ENCODE measurements at regions not wholly inside any gene's neighbourhood (a gene's known extent, or its start where the extent isn't known, plus 50 kb on each side); places are given as distances from the start of the nearest gene placed in this dataset.
A peak's percentile ranks its signal among the peaks of the same experiment; 100 is the strongest.

DNA sequence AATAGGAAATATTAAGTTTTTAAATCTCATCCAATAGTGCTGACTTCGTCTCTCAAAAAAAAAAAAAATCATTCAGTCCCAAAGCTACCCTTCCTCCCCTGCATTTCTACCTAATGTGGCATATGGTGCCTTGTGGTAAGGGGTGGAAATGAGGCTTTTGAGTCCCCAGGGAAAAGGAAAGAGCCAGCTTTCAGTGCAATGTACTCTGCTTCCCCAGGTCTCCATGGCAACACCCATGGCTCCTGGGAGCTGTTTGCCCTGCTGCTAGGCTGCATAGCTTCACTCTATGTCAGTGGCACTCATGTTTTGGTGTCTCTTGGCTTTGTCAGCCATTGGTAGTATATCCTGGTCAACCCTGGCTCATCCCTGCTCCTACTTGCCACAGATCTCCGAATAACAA is 175.9 kb downstream of the SLC39A8 start:
- 95% methylated on average over 1 of the region's 2 CpGs for WGBS
- no peak overlapping the region for H2AK5ac ChIP-seq (ENCODE audit: low read length, severe bottlenecking)

GRCh38 chr4:102168580-102168979 is 176.7 kb downstream of the SLC39A8 start:
- no peak overlapping the region for H2BK12ac ChIP-seq (ENCODE audit: low read length in 2 of 2)

More for the DNA sequence above, 175.9 kb downstream of the SLC39A8 start:
- H2BK12ac ChIP-seq (ENCODE audit: low read length in 2 of 2), result peak overlapping the region in 1 of 2 experiments; percentile 59
- no peak overlapping the region for H3K23ac ChIP-seq (ENCODE audit: low read length in 2 of 2)
- peak; percentile 81 for DNase-seq
- no peak overlapping the region for H2BK15ac ChIP-seq (ENCODE audit: low read depth, poor library complexity, severe bottlenecking)
- H3K9ac ChIP-seq (ENCODE audit: low read length), result no peak overlapping the region
- no peak overlapping the region for H2BK120ac ChIP-seq (ENCODE audit: low read depth, low read length)
- no peaks in the 10 kb centered on the region for H3K27me3 ChIP-seq (ENCODE audit: control insufficient read depth in 1 of 2, insufficient read depth in 1 of 2, low read length in 2 of 2)
- peak overlapping the region; percentile 7 for H4K8ac ChIP-seq (ENCODE audit: low read length)
- H3K27ac ChIP-seq (ENCODE audit: low read length, poor library complexity, severe bottlenecking), result no peak overlapping the region
- H3K14ac ChIP-seq (ENCODE audit: low read length in 2 of 2), result no peak overlapping the region
- H3K79me1 ChIP-seq (replicated peaks; ENCODE audit: low read length, poor library complexity, severe bottlenecking), result no peaks in the 10 kb centered on the region
- H3K18ac ChIP-seq (ENCODE audit: low read depth in 1 of 2, low read length in 2 of 2), result peak overlapping the region in 1 of 2 experiments; percentile 14
- no peaks in the 10 kb centered on the region for H3K4me1 ChIP-seq (ENCODE audit: control insufficient read depth, insufficient read depth, low read depth, low read length)
- no peaks in the 10 kb centered on the region for H3K9me3 ChIP-seq (ENCODE audit: control insufficient read depth, low read length)
- H2BK5ac ChIP-seq (ENCODE audit: low read depth, low read length, poor library complexity, severe bottlenecking), result no peak overlapping the region
- peak overlapping the region in 1 of 2 experiments; percentile 6 for H3K4ac ChIP-seq (ENCODE audit: low read depth in 1 of 2, low read length in 2 of 2)
- peak overlapping the region; percentile 43 for H4K91ac ChIP-seq (ENCODE audit: low read length)
- no peaks in the 10 kb centered on the region for H3K36me3 ChIP-seq (ENCODE audit: control insufficient read depth in 1 of 2, insufficient read depth in 2 of 2, low read depth in 1 of 2, low read length in 2 of 2)
- no peak overlapping the region for H2AFZ ChIP-seq (ENCODE audit: low read depth, low read length)
- no peak overlapping the region for H3K4me2 ChIP-seq (ENCODE audit: low read length, poor library complexity, severe bottlenecking)
- H3K4me3 ChIP-seq (ENCODE audit: insufficient read depth in 1 of 2, low read depth in 1 of 2, low read length in 2 of 2), result no peak overlapping the region

DNA sequence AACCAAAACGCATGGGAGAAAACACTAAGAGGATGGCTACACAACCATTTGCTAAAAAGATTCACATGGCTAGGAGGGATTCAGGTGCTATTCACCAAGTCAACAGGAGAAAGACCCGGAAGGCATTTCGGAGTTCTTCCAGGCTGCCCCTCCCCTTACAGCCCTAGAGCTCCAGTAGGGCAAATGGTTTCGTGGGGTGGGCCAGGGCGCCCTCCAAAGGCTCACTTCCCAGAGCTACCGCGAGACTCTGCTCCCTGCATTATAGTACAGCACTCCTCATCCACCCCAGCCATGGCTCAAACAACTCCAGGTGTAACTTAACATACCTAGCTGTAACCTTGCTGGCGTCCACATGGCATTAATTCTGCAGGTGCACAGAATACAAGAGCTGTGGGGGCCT is 179.7 kb downstream of the SLC39A8 start:
- H2AK5ac ChIP-seq (ENCODE audit: low read length, severe bottlenecking), result no peak overlapping the region
- H3K18ac ChIP-seq (ENCODE audit: low read depth in 1 of 2, low read length in 2 of 2), result no peak overlapping the region
- H3K4ac ChIP-seq (ENCODE audit: low read depth in 1 of 2, low read length in 2 of 2), result no peak overlapping the region
- DNase-seq, result no peak
- H3K79me1 ChIP-seq (replicated peaks; ENCODE audit: low read length, poor library complexity, severe bottlenecking), result no peaks in the 10 kb centered on the region
- no peak overlapping the region for H2BK15ac ChIP-seq (ENCODE audit: low read depth, poor library complexity, severe bottlenecking)
- H3K4me2 ChIP-seq (ENCODE audit: low read length, poor library complexity, severe bottlenecking), result no peak overlapping the region
- no peak overlapping the region for H2BK5ac ChIP-seq (ENCODE audit: low read depth, low read length, poor library complexity, severe bottlenecking)
- no peak overlapping the region for H2AFZ ChIP-seq (ENCODE audit: low read depth, low read length)
- no peak overlapping the region for H2BK120ac ChIP-seq (ENCODE audit: low read depth, low read length)
- H3K36me3 ChIP-seq (ENCODE audit: control insufficient read depth in 1 of 2, insufficient read depth in 2 of 2, low read depth in 1 of 2, low read length in 2 of 2), result no peaks in the 10 kb centered on the region
- WGBS, result 84% methylated on average over 7 of the region's 8 CpGs
- no peak overlapping the region for H4K8ac ChIP-seq (ENCODE audit: low read length)
- H4K91ac ChIP-seq (ENCODE audit: low read length), result no peak overlapping the region
- no peaks in the 10 kb centered on the region for H3K4me1 ChIP-seq (ENCODE audit: control insufficient read depth, insufficient read depth, low read depth, low read length)
- no peak overlapping the region for H3K27ac ChIP-seq (ENCODE audit: low read length, poor library complexity, severe bottlenecking)
- H3K9me3 ChIP-seq (ENCODE audit: control insufficient read depth, low read length), result no peaks in the 10 kb centered on the region
- no peak overlapping the region for H3K4me3 ChIP-seq (ENCODE audit: insufficient read depth in 1 of 2, low read depth in 1 of 2, low read length in 2 of 2)
- no peak overlapping the region for H2BK12ac ChIP-seq (ENCODE audit: low read length in 2 of 2)
- no peak overlapping the region for H3K9ac ChIP-seq (ENCODE audit: low read length)
- no peaks in the 10 kb centered on the region for H3K27me3 ChIP-seq (ENCODE audit: control insufficient read depth in 1 of 2, insufficient read depth in 1 of 2, low read length in 2 of 2)
- no peak overlapping the region for H3K14ac ChIP-seq (ENCODE audit: low read length in 2 of 2)
- H3K23ac ChIP-seq (ENCODE audit: low read length in 2 of 2), result no peak overlapping the region

More at GRCh38 chr4:102168580-102168979, 176.7 kb downstream of the SLC39A8 start:
- Histone ChIP-seq H3K18ac (ENCODE audit: low read depth in 1 of 2, low read length in 2 of 2) (peak overlapping the region in 1 of 2 experiments; percentile 11), H4K91ac (ENCODE audit: low read length) (no peak overlapping the region), H4K8ac (ENCODE audit: low read length) (peak overlapping the region; percentile 1), H2BK5ac (ENCODE audit: low read depth, low read length, poor library complexity, severe bottlenecking) (no peak overlapping the region), H3K9ac (ENCODE audit: low read length) (no peak overlapping the region), H3K23ac (ENCODE audit: low read length in 2 of 2) (no peak overlapping the region), H3K36me3 (ENCODE audit: control insufficient read depth in 1 of 2, insufficient read depth in 2 of 2, low read depth in 1 of 2, low read length in 2 of 2) (no peaks in the 10 kb centered on the region), H3K9me3 (ENCODE audit: control insufficient read depth, low read length) (no peaks in the 10 kb centered on the region), H3K4ac (ENCODE audit: low read depth in 1 of 2, low read length in 2 of 2) (no peak overlapping the region), H2AK5ac (ENCODE audit: low read length, severe bottlenecking) (no peak overlapping the region), H3K27ac (ENCODE audit: low read length, poor library complexity, severe bottlenecking) (no peak overlapping the region), H2AFZ (ENCODE audit: low read depth, low read length) (no peak overlapping the region), H3K4me3 (ENCODE audit: insufficient read depth in 1 of 2, low read depth in 1 of 2, low read length in 2 of 2) (no peak overlapping the region), H3K79me1 (replicated peaks; ENCODE audit: low read length, poor library complexity, severe bottlenecking) (no peaks in the 10 kb centered on the region), H3K27me3 (ENCODE audit: control insufficient read depth in 1 of 2, insufficient read depth in 1 of 2, low read length in 2 of 2) (no peaks in the 10 kb centered on the region), H2BK120ac (ENCODE audit: low read depth, low read length) (no peak overlapping the region), H3K4me1 (ENCODE audit: control insufficient read depth, insufficient read depth, low read depth, low read length) (no peaks in the 10 kb centered on the region), H3K14ac (ENCODE audit: low read length in 2 of 2) (no peak overlapping the region), H2BK15ac (ENCODE audit: low read depth, poor library complexity, severe bottlenecking) (peak overlapping the region; percentile 44), H3K4me2 (ENCODE audit: low read length, poor library complexity, severe bottlenecking) (no peak overlapping the region)
- DNase-seq, result no peak
- WGBS, result 96% methylated on average over 2 of the region's 4 CpGs

DNA sequence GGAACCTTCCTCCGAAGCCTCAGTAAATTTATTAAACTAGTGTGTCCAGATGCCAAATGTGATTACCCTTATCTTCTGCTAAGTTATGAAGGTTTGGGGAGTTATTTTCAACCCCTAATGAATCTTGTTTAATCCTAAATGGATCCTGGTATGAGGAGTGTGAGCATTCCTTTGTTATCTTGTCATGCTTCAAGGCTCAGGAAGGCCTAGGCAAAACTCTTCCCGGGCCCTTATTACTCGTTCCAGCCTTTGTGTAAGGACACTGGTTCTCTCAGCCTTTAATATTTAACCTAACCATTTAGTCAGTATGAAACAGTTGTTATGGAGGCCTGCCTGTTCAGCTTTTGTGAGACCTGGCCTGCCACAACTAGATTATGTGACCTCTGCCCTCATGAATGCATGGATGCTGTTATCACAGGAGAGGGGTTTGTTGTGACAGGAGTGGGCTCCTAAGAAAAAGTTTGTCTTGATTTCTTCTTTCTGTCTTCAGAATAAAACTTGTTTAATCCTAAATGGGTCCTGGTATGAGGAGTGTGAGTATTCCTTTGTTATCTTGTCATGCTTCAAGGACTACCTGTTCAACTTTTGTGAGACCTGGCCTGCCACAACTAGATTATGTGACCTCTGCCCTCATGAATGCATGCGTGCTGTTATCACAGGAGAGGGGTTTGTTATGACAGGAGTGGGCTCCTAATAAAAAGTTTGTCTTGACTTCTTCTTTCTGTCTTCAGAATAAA is 181.7 kb downstream of the SLC39A8 start:
- H2AK5ac ChIP-seq (ENCODE audit: low read length, severe bottlenecking), result no peak overlapping the region

More for the DNA sequence above, 181.7 kb downstream of the SLC39A8 start:
- no peak for DNase-seq
- H2AFZ ChIP-seq (ENCODE audit: low read depth, low read length), result no peak overlapping the region
- no peak overlapping the region for H2BK12ac ChIP-seq (ENCODE audit: low read length in 2 of 2)
- H3K9ac ChIP-seq (ENCODE audit: low read length), result no peak overlapping the region
- H4K8ac ChIP-seq (ENCODE audit: low read length), result no peak overlapping the region
- H3K4me2 ChIP-seq (ENCODE audit: low read length, poor library complexity, severe bottlenecking), result no peak overlapping the region
- no peak overlapping the region for H3K27ac ChIP-seq (ENCODE audit: low read length, poor library complexity, severe bottlenecking)
- no peaks in the 10 kb centered on the region for H3K9me3 ChIP-seq (ENCODE audit: control insufficient read depth, low read length)
- H3K36me3 ChIP-seq (ENCODE audit: control insufficient read depth in 1 of 2, insufficient read depth in 2 of 2, low read depth in 1 of 2, low read length in 2 of 2), result no peaks in the 10 kb centered on the region
- H3K4ac ChIP-seq (ENCODE audit: low read depth in 1 of 2, low read length in 2 of 2), result peak overlapping the region in 1 of 2 experiments; percentile 22
- H2BK15ac ChIP-seq (ENCODE audit: low read depth, poor library complexity, severe bottlenecking), result no peak overlapping the region
- no peak overlapping the region for H2BK120ac ChIP-seq (ENCODE audit: low read depth, low read length)
- no peak overlapping the region for H2BK5ac ChIP-seq (ENCODE audit: low read depth, low read length, poor library complexity, severe bottlenecking)
- H3K4me3 ChIP-seq (ENCODE audit: insufficient read depth in 1 of 2, low read depth in 1 of 2, low read length in 2 of 2), result no peak overlapping the region
- H3K18ac ChIP-seq (ENCODE audit: low read depth in 1 of 2, low read length in 2 of 2), result peak overlapping the region in 1 of 2 experiments; percentile 43
- no peaks in the 10 kb centered on the region for H3K4me1 ChIP-seq (ENCODE audit: control insufficient read depth, insufficient read depth, low read depth, low read length)
- H3K14ac ChIP-seq (ENCODE audit: low read length in 2 of 2), result no peak overlapping the region
- 56% methylated on average over 3 of the region's 4 CpGs for WGBS
- H3K79me1 ChIP-seq (replicated peaks; ENCODE audit: low read length, poor library complexity, severe bottlenecking), result no peaks in the 10 kb centered on the region
- no peak overlapping the region for H3K23ac ChIP-seq (ENCODE audit: low read length in 2 of 2)
- H3K27me3 ChIP-seq (ENCODE audit: control insufficient read depth in 1 of 2, insufficient read depth in 1 of 2, low read length in 2 of 2), result no peaks in the 10 kb centered on the region
- no peak overlapping the region for H4K91ac ChIP-seq (ENCODE audit: low read length)
